LNCaP clone FGC (cell line): ENCODE measurements at regions not wholly inside any gene's neighbourhood (a gene's known extent, or its start where the extent isn't known, plus 50 kb on each side); places are given as distances from the start of the nearest gene placed in this dataset.

Experiments used
- DNase-seq: peaks from one replicate; pipeline ENCODE4 v3.0.0-alpha.2; 2011; ENCODE audit warnings: low read depth
- H3K4me3 ChIP-seq: 2 replicates; pipeline ENCODE4 v1.5.1; 2011; ENCODE audit warnings: mild to moderate bottlenecking, low read depth, low read length, control low read depth
- CTCF ChIP-seq: IDR thresholded peaks from 2 replicates; pipeline ENCODE4 v1.5.1; 2012; ENCODE audit warnings: mild to moderate bottlenecking; ENCODE audit not compliant: control insufficient read depth, insufficient read depth; ENCODE audit errors: extremely low read depth

GRCh38 chr2:228273159-228273558, 91.7 kb upstream of the SPHKAP start:
- no peak for DNase-seq
- TF ChIP-seq CTCF = no peak
- H3K4me3 ChIP-seq = no peak overlapping the region

GRCh38 chr2:228269351-228269750, 87.9 kb upstream of the SPHKAP start:
- H3K4me3 ChIP-seq = no peak overlapping the region

DNA sequence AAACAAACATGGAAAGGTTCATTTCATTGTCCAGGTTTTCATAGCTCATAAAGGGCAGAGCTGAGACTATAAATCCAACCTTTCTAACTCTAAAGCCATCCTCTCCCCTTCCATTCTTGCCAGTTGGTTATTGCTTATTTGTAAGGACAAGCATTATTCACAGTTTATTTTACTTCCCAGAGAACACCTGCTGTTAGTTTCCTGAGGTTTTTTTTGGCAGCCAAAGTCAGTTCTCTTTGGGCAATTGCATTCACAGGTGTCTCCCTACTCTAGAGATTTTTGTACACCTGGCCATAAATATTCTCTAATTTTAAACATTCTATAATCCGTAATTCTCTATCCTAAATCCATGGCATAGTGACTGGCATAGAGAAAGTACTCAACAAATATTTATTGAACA, 87.3 kb upstream of the SPHKAP start:
- no peak for DNase-seq
- TF ChIP-seq CTCF = no peak
- no peak overlapping the region for H3K4me3 ChIP-seq

More at GRCh38 chr2:228269351-228269750, 87.9 kb upstream of the SPHKAP start:
- no peak for TF ChIP-seq CTCF
- no peak for DNase-seq

DNA sequence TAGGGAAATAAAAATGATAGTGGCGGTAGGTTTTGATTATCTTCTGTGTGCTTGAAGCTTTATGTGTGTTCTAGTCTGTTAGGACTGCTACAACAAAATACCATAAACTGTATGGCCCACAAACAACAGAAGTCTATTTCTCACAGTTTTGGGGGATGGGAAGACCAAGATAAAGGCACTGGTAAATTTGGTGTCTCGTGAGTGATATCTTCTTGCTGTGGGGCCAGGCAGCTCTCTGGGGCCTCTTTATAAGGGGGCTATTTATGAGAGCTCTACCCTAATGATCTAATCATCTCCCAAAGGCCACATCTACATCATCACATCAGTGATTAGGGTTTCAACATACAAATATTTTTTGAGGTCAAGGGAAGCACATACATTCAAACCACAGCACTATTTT, 86.8 kb upstream of the SPHKAP start:
- no peak for TF ChIP-seq CTCF
- no peak for DNase-seq
- H3K4me3 ChIP-seq = no peak overlapping the region

DNA sequence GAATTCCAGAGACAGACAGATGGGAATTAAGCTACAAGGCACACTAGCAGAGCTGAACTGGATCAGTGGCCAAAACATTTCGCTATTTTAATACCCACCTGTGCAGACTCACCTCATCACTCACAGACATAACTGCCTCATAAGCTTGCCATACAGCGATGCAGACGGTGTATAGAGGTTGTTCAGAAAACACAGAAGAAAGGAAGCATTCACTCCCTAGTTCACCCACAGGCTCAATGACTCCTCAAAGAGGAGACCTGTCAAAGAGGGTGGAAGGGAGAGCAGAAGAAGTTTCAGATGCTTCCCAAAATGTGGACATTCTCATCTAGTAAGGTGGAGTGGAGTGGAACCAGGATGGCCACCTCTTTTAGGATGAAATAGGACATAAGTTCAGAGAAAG, 81.7 kb upstream of the SPHKAP start:
- DNase-seq = no peak
- H3K4me3 ChIP-seq = no peak overlapping the region
- no peak for TF ChIP-seq CTCF

DNA sequence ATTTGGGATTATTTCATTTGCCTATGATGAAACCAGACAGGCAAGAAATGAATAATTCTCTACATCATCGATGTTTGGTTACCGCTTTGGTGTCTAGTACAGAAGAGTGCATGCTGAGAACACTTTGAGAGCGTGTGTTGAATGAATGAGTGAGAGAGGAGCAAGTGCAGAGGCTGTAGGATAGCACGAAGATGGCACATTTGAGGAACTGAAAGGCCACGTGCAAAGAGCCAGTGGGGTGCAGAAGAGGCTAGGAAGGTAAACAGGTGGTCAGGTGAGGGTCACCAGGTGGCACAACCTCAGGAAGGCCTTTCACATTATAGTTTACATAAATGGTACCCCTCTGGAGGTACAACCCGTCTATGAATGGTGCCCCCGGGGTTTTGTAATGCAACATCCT, 80.1 kb upstream of the SPHKAP start:
- DNase-seq = no peak
- TF ChIP-seq CTCF = no peak
- H3K4me3 ChIP-seq = no peak overlapping the region

DNA sequence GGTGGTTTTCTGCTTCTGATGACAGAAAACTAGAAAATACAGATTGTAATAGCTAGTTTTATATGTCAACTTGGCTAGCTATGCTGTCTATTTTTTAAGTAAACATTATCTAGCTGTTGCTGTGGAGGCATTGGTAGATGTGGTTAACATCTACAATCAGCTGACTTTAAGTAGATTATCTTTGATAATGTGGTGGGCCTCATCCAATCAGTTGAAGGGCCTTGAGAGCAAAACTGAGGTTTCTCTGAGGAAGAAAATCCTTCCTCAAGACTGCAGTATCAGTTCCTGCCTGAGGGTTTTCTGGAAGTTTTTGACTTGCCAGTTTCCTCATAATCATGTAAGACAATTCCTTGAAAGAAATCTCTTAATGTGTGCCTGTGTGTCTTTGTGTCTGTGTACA, 75.9 kb upstream of the SPHKAP start:
- DNase-seq = no peak
- H3K4me3 ChIP-seq = no peak overlapping the region
- no peak for TF ChIP-seq CTCF
